Adrenal gland (tissue), 9 donors: ENCODE measurements at regions not wholly inside any gene's neighbourhood (a gene's known extent, or its start where the extent isn't known, plus 50 kb on each side); places are given as distances from the start of the nearest gene placed in this dataset.

Experiments
- DNase-seq, 7 donors: peaks; one replicate each; pipeline ENCODE4 v3.0.0-alpha.2; 2019 to 2020
- H3K27ac ChIP-seq, 5 donors: fragments of 200-600 bp; sonication (generic) in 4 of 5; 1 replicate in 3 of 5; 2 replicates in 2 of 5; pipeline versions ENCODE4 v1.5.1 to v1.8.0; 2016 to 2020; ENCODE audit warnings: mild to moderate bottlenecking in 1 of 5
- H3K27me3 ChIP-seq: fragments of 200-600 bp; 2 replicates; pipeline ENCODE4 v1.8.0; 2021
- H3K36me3 ChIP-seq, 2 donors: fragments of 200-600 bp; replicated peaks in 1 of 2; 1 replicate in 1 of 2; 2 replicates in 1 of 2; pipeline versions ENCODE4 v1.5.1 to v1.8.0; 2018 to 2022
- H3K4me1 ChIP-seq, 2 donors: fragments of 200-600 bp; replicated peaks in 1 of 2; 1 replicate in 1 of 2; 2 replicates in 1 of 2; pipeline versions ENCODE4 v1.5.1 to v1.8.0; 2018 to 2021
- H3K4me3 ChIP-seq, 4 donors: fragments of 200-600 bp; sonication (generic) in 3 of 4; one replicate each; pipeline ENCODE4 v1.5.1; 2016 to 2018
- H3K9me3 ChIP-seq, 3 donors: fragments of 200-600 bp; sonication (generic) in 1 of 3; replicated peaks in 1 of 3; 1 replicate in 2 of 3; 2 replicates in 1 of 3; pipeline versions ENCODE4 v1.5.1 to v1.8.0; 2016 to 2021
- POLR2A ChIP-seq, 2 donors: fragments of 450-650 bp; IDR thresholded peaks; one replicate each; pipeline ENCODE4 v1.6.1; 2017; ENCODE audit warnings: antibody characterized with exemption in 2 of 2, mild to moderate bottlenecking in 2 of 2, moderate library complexity in 1 of 2
- WGBS, 4 donors: extraction: QIAGEN DNeasy Blood & Tissue Kit in 2 of 4; methylation state at CpG; one replicate each; pipeline versions ENCODE4 v1.1.5 to v1.1.7; 2013 to 2017; 5-methylcytosine and 5-hydroxymethylcytosine counted together
- intact Hi-C, 2 donors: fragments of 100-400 bp; cut with DNase I; formaldehyde crosslinking; loops; one replicate each; pipeline versions ENCODE4 v1.14.1 to v1.15.0; 2022 to 2023
- TF ChIP-seq, protein P1 (sequence below), 6 experiments: fragments of 450-650 bp in 4 of 6; fragments of 200-600 bp in 2 of 6; sonication (generic) in 1 of 6; IDR thresholded peaks; 1 replicate in 5 of 6; 2 replicates in 1 of 6; pipeline versions ENCODE4 v1.5.1 to v1.8.0; 2016 to 2021; ENCODE audit warnings: antibody characterized with exemption in 6 of 6, mild to moderate bottlenecking in 2 of 6, moderate library complexity in 1 of 6
- donor health status: healthy with polysubstance abuse.
- donor health status: Bipolar disorder and iron deficiency.
- donor health status: DM: yes; HTN: yes; CAD: no.
- donor health status: DM: no; HTN: no; CAD: no.
- donor health status: DM: no; HTN: no; CAD: no.

DNA sequence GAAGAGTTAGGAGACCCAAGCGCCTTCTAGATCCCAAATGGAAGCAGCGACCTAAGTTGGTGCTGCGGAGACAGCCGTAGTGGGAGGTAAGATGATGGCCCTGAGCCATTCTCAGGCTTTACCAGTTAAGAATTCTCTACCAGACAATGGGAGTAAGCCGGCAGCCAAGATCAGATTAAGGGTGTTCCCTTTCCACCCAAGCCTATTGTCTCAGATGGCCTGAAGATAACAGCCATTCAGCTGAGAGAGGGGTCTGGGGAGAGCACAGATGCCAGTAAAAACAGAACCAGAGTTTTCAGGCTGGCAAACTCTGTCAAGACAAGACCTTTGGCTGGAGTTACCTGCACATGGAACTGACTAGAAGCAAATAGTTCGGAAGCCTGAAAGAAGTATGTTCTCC is 191.7 kb upstream of the HAAO start:
- no peaks in the 10 kb centered on the region for H3K36me3 ChIP-seq
- intact Hi-C loops = no loop called here
- WGBS, 4 donors = 82 to 92% (median 90%) methylated on average over 6 of the region's 6 CpGs
- no peaks in the 10 kb centered on the region for H3K9me3 ChIP-seq
- no peak for TF ChIP-seq POLR2A (IDR thresholded peaks at IDR 0.05)
- TF ChIP-seq, protein P1, sequence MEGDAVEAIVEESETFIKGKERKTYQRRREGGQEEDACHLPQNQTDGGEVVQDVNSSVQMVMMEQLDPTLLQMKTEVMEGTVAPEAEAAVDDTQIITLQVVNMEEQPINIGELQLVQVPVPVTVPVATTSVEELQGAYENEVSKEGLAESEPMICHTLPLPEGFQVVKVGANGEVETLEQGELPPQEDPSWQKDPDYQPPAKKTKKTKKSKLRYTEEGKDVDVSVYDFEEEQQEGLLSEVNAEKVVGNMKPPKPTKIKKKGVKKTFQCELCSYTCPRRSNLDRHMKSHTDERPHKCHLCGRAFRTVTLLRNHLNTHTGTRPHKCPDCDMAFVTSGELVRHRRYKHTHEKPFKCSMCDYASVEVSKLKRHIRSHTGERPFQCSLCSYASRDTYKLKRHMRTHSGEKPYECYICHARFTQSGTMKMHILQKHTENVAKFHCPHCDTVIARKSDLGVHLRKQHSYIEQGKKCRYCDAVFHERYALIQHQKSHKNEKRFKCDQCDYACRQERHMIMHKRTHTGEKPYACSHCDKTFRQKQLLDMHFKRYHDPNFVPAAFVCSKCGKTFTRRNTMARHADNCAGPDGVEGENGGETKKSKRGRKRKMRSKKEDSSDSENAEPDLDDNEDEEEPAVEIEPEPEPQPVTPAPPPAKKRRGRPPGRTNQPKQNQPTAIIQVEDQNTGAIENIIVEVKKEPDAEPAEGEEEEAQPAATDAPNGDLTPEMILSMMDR (IDR thresholded peaks at IDR 0.05) = no peak
- DNase-seq = no peak
- H3K27me3 ChIP-seq = no peaks in the 10 kb centered on the region
- H3K4me1 ChIP-seq = no peaks in the 10 kb centered on the region
- no peak overlapping the region for H3K4me3 ChIP-seq
- H3K27ac ChIP-seq = no peak overlapping the region

DNA sequence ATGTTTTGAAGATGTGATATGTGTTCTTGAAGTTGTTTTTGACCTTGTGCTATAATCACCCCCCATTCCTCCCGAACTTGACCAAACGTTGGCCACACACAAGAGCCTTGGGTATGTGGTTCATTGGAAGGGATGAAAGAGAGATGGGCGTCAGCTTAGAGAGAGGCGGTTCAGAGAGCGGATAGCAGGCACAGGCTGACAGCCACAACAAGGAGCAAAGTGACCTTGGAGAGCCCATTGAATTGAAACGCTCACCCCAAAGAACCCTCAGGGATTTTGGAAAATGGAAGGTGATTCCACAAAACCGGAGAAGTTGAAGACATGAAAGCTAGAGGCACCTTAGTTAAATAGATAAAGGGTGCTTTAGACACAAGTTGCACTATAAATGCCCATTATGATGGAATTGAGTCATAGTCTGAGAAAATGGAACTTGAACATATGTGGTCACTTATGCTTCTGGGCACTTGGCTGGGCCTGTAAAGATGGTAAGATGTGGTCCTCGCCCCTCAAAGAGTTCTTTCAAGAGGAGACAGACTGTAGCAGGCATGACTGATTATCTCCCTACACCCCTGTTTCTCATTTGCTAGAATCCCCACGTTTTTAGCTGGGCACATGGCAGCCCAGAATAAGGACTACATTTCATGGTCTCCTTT is 188.5 kb upstream of the HAAO start:
- Histone ChIP-seq H3K27ac (no peak overlapping the region), H3K4me1 (no peaks in the 10 kb centered on the region), H3K36me3 (no peaks in the 10 kb centered on the region), H3K4me3 (no peak overlapping the region), H3K9me3 (no peaks in the 10 kb centered on the region), H3K27me3 (no peaks in the 10 kb centered on the region)
- no peak for DNase-seq
- intact Hi-C loops = no loop called here
- TF ChIP-seq POLR2A (IDR thresholded peaks at IDR 0.05) = no peak
- 85 to 88% (median 87%) methylated on average over 9 of the region's 9 CpGs for WGBS, 4 donors

DNA sequence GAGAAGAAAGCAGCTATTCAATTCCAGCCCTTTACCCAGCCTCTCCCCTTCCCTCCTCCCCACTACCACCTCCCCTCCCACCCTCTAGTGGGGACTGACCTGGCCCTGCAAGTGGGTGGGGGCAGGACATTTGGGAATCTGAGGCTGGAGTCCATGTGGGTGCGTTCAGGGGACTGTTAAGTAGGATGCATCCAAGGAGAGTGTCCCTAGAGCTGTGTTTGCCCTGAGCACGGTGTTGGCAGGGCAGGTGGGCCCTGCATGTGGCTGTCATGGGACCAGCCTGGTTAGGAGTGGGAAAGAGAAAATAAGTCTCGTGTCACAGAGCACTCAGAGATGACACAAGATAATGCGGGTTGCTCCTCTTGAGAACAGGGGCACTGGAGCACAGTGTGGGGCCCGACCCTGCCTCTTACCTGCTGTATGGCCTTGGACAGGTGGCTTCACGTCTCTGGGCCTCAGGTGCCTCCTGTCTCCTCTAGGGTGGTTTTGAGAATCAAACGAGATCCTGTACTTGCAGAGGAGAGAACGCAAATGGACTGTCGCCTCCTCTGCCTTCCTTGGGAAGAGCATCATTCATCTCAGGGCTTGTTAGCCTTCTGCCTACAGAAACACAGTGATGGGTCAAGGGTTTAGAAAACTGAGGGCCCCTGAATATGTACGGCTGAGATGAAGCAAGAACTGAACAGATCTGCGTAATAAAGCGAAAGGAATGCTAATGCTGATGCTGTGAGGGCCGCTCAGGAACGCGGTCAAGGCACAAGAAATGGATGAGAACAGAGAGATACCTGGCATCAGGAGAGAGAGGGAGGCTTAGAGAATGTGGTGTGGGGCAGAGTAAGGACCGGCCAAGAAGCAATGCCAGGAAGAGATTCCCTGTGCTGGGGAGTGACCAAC is 187.7 kb upstream of the HAAO start:
- peaks cover 3 to 4% of the 10 kb centered on the region in 2 donors for H3K4me1 ChIP-seq
- no peak for DNase-seq
- H3K36me3 ChIP-seq = no peaks in the 10 kb centered on the region
- intact Hi-C loops = loop anchor here (5.0 to 10.0 kb wide), 4 partner anchors 45 to 505 kb away; no protein-coding TSS in a partner anchor
- H3K27ac ChIP-seq = no peak overlapping the region
- WGBS, 4 donors = 83 to 94% (median 90%) methylated on average over 14 to 16 of the region's 16 CpGs
- TF ChIP-seq, protein P1 (IDR thresholded peaks at IDR 0.05) = no peak
- TF ChIP-seq POLR2A (IDR thresholded peaks at IDR 0.05) = no peak
- H3K27me3 ChIP-seq = no peaks in the 10 kb centered on the region
- H3K4me3 ChIP-seq = no peak overlapping the region
- H3K9me3 ChIP-seq = no peaks in the 10 kb centered on the region

DNA sequence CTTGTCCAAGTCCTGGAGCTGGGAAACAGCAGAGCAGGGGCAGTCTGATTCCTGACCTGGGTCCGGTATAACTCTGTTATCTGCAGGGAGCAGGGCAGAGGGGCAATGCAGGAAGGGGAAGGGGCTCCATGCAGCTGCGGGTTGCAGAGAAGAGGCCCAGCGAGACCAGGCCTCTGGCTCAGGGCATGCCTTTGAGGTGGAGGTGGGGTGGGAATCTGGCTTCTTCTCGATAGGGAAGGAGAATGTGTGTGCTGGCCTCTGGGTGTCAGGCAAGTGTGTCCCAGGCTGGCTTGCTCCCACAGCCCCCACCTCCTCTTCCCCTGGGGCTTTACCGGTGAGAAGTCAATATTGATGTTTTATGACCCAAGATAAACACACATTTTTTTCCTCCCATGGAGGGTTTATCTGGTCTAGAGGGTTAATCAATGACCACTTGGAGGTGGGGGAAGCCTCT is 187.1 kb upstream of the HAAO start:
- no peak overlapping the region for H3K27ac ChIP-seq
- H3K27me3 ChIP-seq = no peaks in the 10 kb centered on the region
- intact Hi-C loops = loop anchor here (5.0 to 10.0 kb wide), 4 partner anchors 45 to 505 kb away; no protein-coding TSS in a partner anchor
- no peaks in the 10 kb centered on the region for H3K36me3 ChIP-seq
- no peak overlapping the region for H3K4me3 ChIP-seq
- H3K9me3 ChIP-seq = no peaks in the 10 kb centered on the region
- H3K4me1 ChIP-seq = peaks cover 3 to 10% of the 10 kb centered on the region in 2 donors
- TF ChIP-seq, protein P1 (IDR thresholded peaks at IDR 0.05) = no peak
- TF ChIP-seq POLR2A (IDR thresholded peaks at IDR 0.05) = no peak
- WGBS, 4 donors = 75 to 85% (median 79%) methylated on average over 4 to 5 of the region's 5 CpGs
- DNase-seq = no peak
